A549 (cell line): ENCODE measurements at regions not wholly inside any gene's neighbourhood (a gene's known extent, or its start where the extent isn't known, plus 50 kb on each side); places are given as distances from the start of the nearest gene placed in this dataset.

ENCODE experiments used
- ATAC-seq, 2 experiments: fragments of 200-7000 bp in 1 of 2; fragments of >200 bp in 1 of 2; cut with Nextera tagmentation in 1 of 2; cut with Tn5 transposase in 1 of 2; 3 replicates each; pipeline versions ENCODE4 v1.8.0 to v1.9.1; 2018 to 2020; ENCODE audit warnings: mild to moderate bottlenecking in 1 of 2, moderate library complexity in 1 of 2
- CTCF ChIA-PET: fragments of 300-600 bp; sonication (Branson Sonifier 250); formaldehyde crosslinking; extraction: SDS; loops from one replicate; lab custom pipeline; 2021; ENCODE audit warnings: antibody characterized with exemption, inconsistent platforms; lab: Yijun Ruan, JAX
- POLR2A ChIA-PET: fragments of 350-600 bp; formaldehyde crosslinking; extraction: SDS; loops from one replicate; lab custom pipeline; 2021; ENCODE audit warnings: antibody characterized with exemption, inconsistent platforms; lab: Yijun Ruan, JAX
- DNase-seq, 2 experiments: peaks; one replicate each; pipeline versions ENCODE4 v3.0.0 to v3.0.0-alpha.2; 2011 to 2016; ENCODE audit warnings: low read depth in 1 of 2, low spot score in 1 of 2
- FAIRE-seq: peaks from 2 replicates; lab custom pipeline; 2011; peaks lifted over from hg19 to GRCh38; lab: Jason Lieb, UNC
- H3K27ac ChIP-seq, 2 experiments: fragments of >200 bp; sonication (Bioruptor Twin); formaldehyde crosslinking; 3 replicates each; pipeline ENCODE4 v1.5.1; 2016 to 2017
- H3K4me1 ChIP-seq: fragments of >200 bp; sonication (Bioruptor Twin); formaldehyde crosslinking; 3 replicates; pipeline ENCODE4 v1.6.1; 2016
- H3K4me2 ChIP-seq: fragments of >200 bp; sonication (Bioruptor Twin); formaldehyde crosslinking; 3 replicates; pipeline ENCODE4 v1.6.1; 2016
- H3K4me3 ChIP-seq: fragments of >200 bp; sonication (Bioruptor Twin); formaldehyde crosslinking; 3 replicates; pipeline ENCODE4 v1.5.1; 2016
- H3K9me3 ChIP-seq: fragments of >200 bp; sonication (Bioruptor Twin); formaldehyde crosslinking; 3 replicates; pipeline ENCODE4 v1.6.1; 2016
- BHLHE40 ChIP-seq: IDR thresholded peaks from 2 replicates; pipeline ENCODE4 v1.6.1; 2012; ENCODE audit warnings: low read depth, low read length, inconsistent platforms
- CEBPB ChIP-seq, 2 experiments: fragments of >200 bp in 1 of 2; sonication (Bioruptor Twin) in 1 of 2; formaldehyde crosslinking in 1 of 2; IDR thresholded peaks; 2 replicates each; pipeline ENCODE4 v1.6.1; 2012 to 2016
- CHD4 ChIP-seq: fragments of 200-600 bp; sonication (generic); IDR thresholded peaks from 2 replicates; pipeline ENCODE4 v1.6.1; 2016; ENCODE audit warnings: antibody characterized with exemption, mild to moderate bottlenecking, borderline replicate concordance
- EP300 ChIP-seq, 2 experiments: fragments of >200 bp; sonication (Bioruptor Twin); formaldehyde crosslinking; IDR thresholded peaks; 2 replicates in 1 of 2; 3 replicates in 1 of 2; pipeline ENCODE4 v1.6.1; 2016 to 2017
- FOSB ChIP-seq: fragments of 250-450 bp; sonication (Bioruptor Pico); IDR thresholded peaks from 2 replicates; pipeline ENCODE4 v1.5.0; 2020; ENCODE audit warnings: mild to moderate bottlenecking, moderate library complexity
- FOXS1 ChIP-seq: fragments of 250-450 bp; sonication (Bioruptor Pico); IDR thresholded peaks from 2 replicates; pipeline ENCODE4 v1.5.0; 2020; ENCODE audit warnings: mild to moderate bottlenecking, moderate library complexity
- HDAC2 ChIP-seq: fragments of 200-600 bp; sonication (generic); IDR thresholded peaks from 2 replicates; pipeline ENCODE4 v1.6.1; 2016
- HOXA7 ChIP-seq: fragments of 250-450 bp; sonication (Bioruptor Pico); IDR thresholded peaks from 2 replicates; pipeline ENCODE4 v1.5.0; 2020; ENCODE audit warnings: mild to moderate bottlenecking, moderate library complexity
- HOXB13 ChIP-seq: fragments of 250-450 bp; sonication (Bioruptor Pico); IDR thresholded peaks from 2 replicates; pipeline ENCODE4 v1.5.0; 2020; ENCODE audit warnings: low read depth, mild to moderate bottlenecking, moderate library complexity
- HOXB5 ChIP-seq: fragments of 250-450 bp; sonication (Bioruptor Pico); IDR thresholded peaks from 2 replicates; pipeline ENCODE4 v1.5.0; 2020; ENCODE audit warnings: mild to moderate bottlenecking, moderate library complexity
- JUN ChIP-seq, 2 experiments: fragments of >200 bp; sonication (Bioruptor Twin); formaldehyde crosslinking; IDR thresholded peaks; 2 replicates in 1 of 2; 3 replicates in 1 of 2; pipeline ENCODE4 v1.6.1; 2016 to 2017
- KDM1A ChIP-seq: fragments of 200-600 bp; sonication (generic); IDR thresholded peaks from 2 replicates; pipeline ENCODE4 v1.6.1; 2016; ENCODE audit warnings: low read depth, mild to moderate bottlenecking
- MAZ ChIP-seq: fragments of 150-350 bp; IDR thresholded peaks from 2 replicates; pipeline ENCODE4 v1.6.1; 2014; ENCODE audit warnings: antibody characterized with exemption, low read depth, low read length, borderline replicate concordance
- MYC ChIP-seq: IDR thresholded peaks from 2 replicates; pipeline ENCODE4 v1.6.1; 2012; ENCODE audit warnings: mild to moderate bottlenecking, inconsistent platforms, low read length, improper control_type of control experiment, borderline replicate concordance
- PHF8 ChIP-seq: fragments of 200-600 bp; sonication (generic); IDR thresholded peaks from 2 replicates; pipeline ENCODE4 v1.6.1; 2016; ENCODE audit warnings: low read depth, mild to moderate bottlenecking, antibody characterized with exemption, moderate library complexity, borderline replicate concordance
- RAD21 ChIP-seq, 2 experiments: fragments of >200 bp in 1 of 2; sonication (Bioruptor Twin) in 1 of 2; formaldehyde crosslinking in 1 of 2; IDR thresholded peaks in 1 of 2; conservative IDR thresholded peaks in 1 of 2; 2 replicates in 1 of 2; 3 replicates in 1 of 2; pipeline ENCODE4 v1.6.1; 2012 to 2018; ENCODE audit warnings: inconsistent platforms in 1 of 2
- RARB ChIP-seq: fragments of 250-450 bp; sonication (Bioruptor Pico); IDR thresholded peaks from 2 replicates; pipeline ENCODE4 v1.8.0; 2021; ENCODE audit warnings: mild to moderate bottlenecking, moderate library complexity
- RNF2 ChIP-seq: fragments of 200-600 bp; sonication (generic); IDR thresholded peaks from 2 replicates; pipeline ENCODE4 v1.6.1; 2016; ENCODE audit warnings: low read depth, mild to moderate bottlenecking, antibody characterized with exemption, moderate library complexity, borderline replicate concordance
- SMC3 ChIP-seq: fragments of >200 bp; sonication (Bioruptor Twin); formaldehyde crosslinking; IDR thresholded peaks from 3 replicates; pipeline ENCODE4 v1.6.1; 2018; ENCODE audit warnings: inconsistent platforms
- SREBF2 ChIP-seq: fragments of 450-650 bp; IDR thresholded peaks from 2 replicates; pipeline ENCODE4 v1.6.1; 2014; ENCODE audit warnings: mild to moderate bottlenecking, moderate library complexity
- ZC3H11A ChIP-seq: fragments of 450-650 bp; IDR thresholded peaks from 2 replicates; pipeline ENCODE4 v1.6.1; 2014; ENCODE audit warnings: antibody characterized with exemption, mild to moderate bottlenecking
- ZNF302 ChIP-seq: fragments of 250-450 bp; sonication (Bioruptor Pico); IDR thresholded peaks from 2 replicates; pipeline ENCODE4 v1.9.0; 2021; ENCODE audit warnings: inconsistent platforms, mild to moderate bottlenecking, moderate library complexity
- WGBS: methylation state at CpG from one replicate; pipeline ENCODE4 v1.1.6; 2017; ENCODE audit errors: missing lambda C conversion rate; 5-methylcytosine and 5-hydroxymethylcytosine counted together
- TF ChIP-seq, protein P1 (sequence below): fragments of 250-450 bp; sonication (Bioruptor Pico); IDR thresholded peaks from 2 replicates; pipeline ENCODE4 v1.5.0; 2020; ENCODE audit warnings: low read depth, mild to moderate bottlenecking, moderate library complexity
- TF ChIP-seq, protein P2 (sequence below): fragments of 250-450 bp; sonication (Bioruptor Pico); IDR thresholded peaks from 2 replicates; pipeline ENCODE4 v1.5.0; 2021; ENCODE audit warnings: mild to moderate bottlenecking, moderate library complexity, borderline replicate concordance
- TF ChIP-seq, protein P3 (sequence below): IDR thresholded peaks from 2 replicates; pipeline ENCODE4 v1.6.1; 2012

- TF ChIP-seq, protein P1, sequence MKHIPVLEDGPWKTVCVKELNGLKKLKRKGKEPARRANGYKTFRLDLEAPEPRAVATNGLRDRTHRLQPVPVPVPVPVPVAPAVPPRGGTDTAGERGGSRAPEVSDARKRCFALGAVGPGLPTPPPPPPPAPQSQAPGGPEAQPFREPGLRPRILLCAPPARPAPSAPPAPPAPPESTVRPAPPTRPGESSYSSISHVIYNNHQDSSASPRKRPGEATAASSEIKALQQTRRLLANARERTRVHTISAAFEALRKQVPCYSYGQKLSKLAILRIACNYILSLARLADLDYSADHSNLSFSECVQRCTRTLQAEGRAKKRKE: no peak
- TF ChIP-seq SREBF2 (no peak), BHLHE40 (no peak), HOXA7 (CRISPR knock-in tag) (no peak), PHF8 (no peak), RAD21 (conservative IDR thresholded peaks at IDR 0.05 in 1 of 2, IDR thresholded peaks at IDR 0.05 in 1 of 2) (no peak)
- Histone ChIP-seq H3K9me3 (no peaks in the 10 kb centered on the region), H3K4me3 (no peak overlapping the region), H3K27ac (no peak overlapping the region), H3K4me2 (no peak overlapping the region), H3K4me1 (no peaks in the 10 kb centered on the region)
- ChIA-PET POLR2A (no interaction called here), CTCF (no interaction called here)
- no peak for FAIRE-seq
- WGBS: 87% methylated on average over 10 of the region's 10 CpGs
- no peak for DNase-seq
- ATAC-seq: no peak
Observed at GRCh38 chr13:66099825-66100224, 1130.3 kb downstream of the PCDH9 start.

DNA sequence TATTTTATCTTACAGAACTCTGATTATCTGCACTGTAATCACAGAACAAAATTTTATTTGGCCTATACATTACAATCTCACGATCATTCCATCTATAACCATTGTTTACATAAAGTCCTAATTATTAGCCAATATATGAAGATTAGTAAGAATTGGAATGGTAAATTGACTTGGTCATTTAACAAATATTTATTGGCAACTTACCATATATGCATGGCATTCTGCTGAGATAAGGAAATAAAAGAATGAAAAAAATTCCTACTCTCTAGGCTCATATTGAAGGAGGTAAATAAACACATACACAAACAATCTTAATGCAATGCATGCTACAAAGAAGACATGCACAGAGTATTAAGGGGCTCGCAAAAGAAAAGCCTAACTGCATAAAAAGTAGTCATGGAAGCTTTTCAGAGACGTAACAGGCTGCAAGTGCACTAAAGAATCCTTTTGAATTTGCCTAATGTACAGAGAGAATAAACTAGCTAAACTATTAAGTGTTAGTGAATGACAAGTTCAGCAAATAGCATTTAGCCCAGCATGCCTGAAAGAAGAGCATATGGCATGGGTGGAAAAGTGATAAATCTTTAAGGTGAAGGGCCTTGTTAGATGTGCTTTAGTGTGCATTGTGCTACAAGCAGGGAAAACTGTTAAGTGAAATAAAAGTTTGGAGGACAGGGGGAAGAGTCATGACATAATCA lies 1131.1 kb downstream of the PCDH9 start:
- no peak overlapping the region for H3K4me2 ChIP-seq
- ATAC-seq (no peak), DNase-seq (no peak), FAIRE-seq (no peak)
- no peaks in the 10 kb centered on the region for H3K4me1 ChIP-seq
- H3K27ac ChIP-seq: no peak overlapping the region
- no peak overlapping the region for H3K4me3 ChIP-seq
- POLR2A ChIA-PET: no interaction called here
- H3K9me3 ChIP-seq: no peaks in the 10 kb centered on the region
- CTCF ChIA-PET: no interaction called here
- 60% methylated on average over 3 of the region's 3 CpGs for WGBS
- TF ChIP-seq MAZ (no peak), HOXB5 (no peak), FOSB (CRISPR knock-in tag) (no peak), CEBPB (IDR thresholded peaks at IDR 0.05) (no peak), KDM1A (no peak), HDAC2 (no peak), RARB (CRISPR knock-in tag) (no peak)

GRCh38 chr13:66089711-66090110 lies 1140.4 kb downstream of the PCDH9 start:
- Histone ChIP-seq H3K9me3 (no peaks in the 10 kb centered on the region), H3K4me1 (no peaks in the 10 kb centered on the region), H3K27ac (no peak overlapping the region), H3K4me2 (no peak overlapping the region), H3K4me3 (no peak overlapping the region)
- ChIA-PET CTCF (no interaction called here), POLR2A (no interaction called here)
- 0% methylated on average over 1 of the region's 1 CpG for WGBS
- FAIRE-seq: no peak
- no peak for DNase-seq
- no peak for TF ChIP-seq RARB (CRISPR knock-in tag)
- no peak for TF ChIP-seq EP300 (IDR thresholded peaks at IDR 0.05)
- TF ChIP-seq SMC3: no peak
- no peak for TF ChIP-seq RAD21 (conservative IDR thresholded peaks at IDR 0.05 in 1 of 2, IDR thresholded peaks at IDR 0.05 in 1 of 2)
- TF ChIP-seq SREBF2: no peak
- TF ChIP-seq CEBPB (IDR thresholded peaks at IDR 0.05): no peak
- TF ChIP-seq CHD4: no peak
- TF ChIP-seq RNF2: no peak
- no peak for TF ChIP-seq HOXB5
- TF ChIP-seq ZC3H11A: no peak
- no peak for TF ChIP-seq JUN (IDR thresholded peaks at IDR 0.05)
- no peak for TF ChIP-seq FOXS1 (CRISPR knock-in tag)
- TF ChIP-seq MAZ: no peak
- TF ChIP-seq ZNF302: no peak
- TF ChIP-seq, protein P2, sequence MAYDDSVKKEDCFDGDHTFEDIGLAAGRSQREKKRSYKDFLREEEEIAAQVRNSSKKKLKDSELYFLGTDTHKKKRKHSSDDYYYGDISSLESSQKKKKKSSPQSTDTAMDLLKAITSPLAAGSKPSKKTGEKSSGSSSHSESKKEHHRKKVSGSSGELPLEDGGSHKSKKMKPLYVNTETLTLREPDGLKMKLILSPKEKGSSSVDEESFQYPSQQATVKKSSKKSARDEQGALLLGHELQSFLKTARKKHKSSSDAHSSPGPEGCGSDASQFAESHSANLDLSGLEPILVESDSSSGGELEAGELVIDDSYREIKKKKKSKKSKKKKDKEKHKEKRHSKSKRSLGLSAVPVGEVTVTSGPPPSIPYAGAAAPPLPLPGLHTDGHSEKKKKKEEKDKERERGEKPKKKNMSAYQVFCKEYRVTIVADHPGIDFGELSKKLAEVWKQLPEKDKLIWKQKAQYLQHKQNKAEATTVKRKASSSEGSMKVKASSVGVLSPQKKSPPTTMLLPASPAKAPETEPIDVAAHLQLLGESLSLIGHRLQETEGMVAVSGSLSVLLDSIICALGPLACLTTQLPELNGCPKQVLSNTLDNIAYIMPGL: no peak
- no peak for TF ChIP-seq MYC
- TF ChIP-seq, protein P3, sequence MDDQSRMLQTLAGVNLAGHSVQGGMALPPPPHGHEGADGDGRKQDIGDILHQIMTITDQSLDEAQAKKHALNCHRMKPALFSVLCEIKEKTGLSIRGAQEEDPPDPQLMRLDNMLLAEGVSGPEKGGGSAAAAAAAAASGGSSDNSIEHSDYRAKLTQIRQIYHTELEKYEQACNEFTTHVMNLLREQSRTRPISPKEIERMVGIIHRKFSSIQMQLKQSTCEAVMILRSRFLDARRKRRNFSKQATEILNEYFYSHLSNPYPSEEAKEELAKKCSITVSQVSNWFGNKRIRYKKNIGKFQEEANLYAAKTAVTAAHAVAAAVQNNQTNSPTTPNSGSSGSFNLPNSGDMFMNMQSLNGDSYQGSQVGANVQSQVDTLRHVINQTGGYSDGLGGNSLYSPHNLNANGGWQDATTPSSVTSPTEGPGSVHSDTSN: no peak
- TF ChIP-seq HOXB13: no peak
- ATAC-seq: no peak
